Stimulated activated CD8-positive, alpha-beta memory T cell treated with anti-CD3 and anti-CD28 coated beads, Interleukin-12 subunit alpha, Interleukin-12 subunit beta, amount 100 ng/mL, for 24 hours (primary cell): ENCODE measurements at regions not wholly inside any gene's neighbourhood (a gene's known extent, or its start where the extent isn't known, plus 50 kb on each side); places are given as distances from the start of the nearest gene placed in this dataset.
"Not testable (repeated sequence)": the region's sequence is repeated elsewhere in the genome, so short reads cannot be mapped to it uniquely, and the experiment has no call there.

Experiments
- DNase-seq: peaks from one replicate; pipeline ENCODE4 v3.0.0-alpha.2; 2020; ENCODE audit errors: extremely low read depth

GRCh38 chr9:65454034-65454433, 169.0 kb upstream of the FOXD4L5 start:
- DNase-seq, result not testable (repeated sequence)

DNA sequence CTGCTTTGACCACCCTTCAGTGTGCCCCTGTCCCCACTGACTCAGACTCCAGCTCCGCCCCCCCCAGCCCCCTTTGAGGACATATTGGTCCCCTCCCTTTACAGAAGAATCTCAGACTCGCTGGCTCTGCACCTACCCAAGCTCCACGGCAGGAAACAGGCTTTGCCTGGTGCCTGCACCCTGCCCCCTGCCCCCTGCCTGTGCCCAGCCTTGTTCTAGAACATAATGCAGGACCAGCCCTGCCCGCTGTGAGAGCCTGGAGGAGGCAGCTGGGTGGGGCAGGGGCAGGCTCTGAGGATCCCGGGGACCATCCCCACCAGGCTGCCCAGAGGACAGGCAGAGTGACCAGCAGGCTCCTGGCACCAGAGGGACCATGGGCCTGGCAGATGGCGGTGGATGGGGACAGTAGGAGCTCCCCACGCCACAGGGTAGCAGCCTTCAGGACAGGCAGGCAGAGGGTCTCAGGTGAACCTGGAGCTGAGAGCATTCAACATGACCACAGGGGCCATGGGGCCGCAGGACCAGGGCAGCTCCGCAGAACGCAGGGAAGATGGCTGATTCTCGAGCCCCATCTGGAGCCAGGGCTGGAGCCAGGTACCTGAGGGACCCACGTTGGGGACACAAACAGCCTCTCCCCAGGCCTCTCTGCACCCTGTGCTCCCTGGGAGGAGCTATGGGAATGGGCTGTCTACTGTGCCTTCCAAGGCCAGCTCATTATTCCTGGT, 165.0 kb upstream of the FOXD4L5 start:
- DNase-seq, result not testable (repeated sequence)

DNA sequence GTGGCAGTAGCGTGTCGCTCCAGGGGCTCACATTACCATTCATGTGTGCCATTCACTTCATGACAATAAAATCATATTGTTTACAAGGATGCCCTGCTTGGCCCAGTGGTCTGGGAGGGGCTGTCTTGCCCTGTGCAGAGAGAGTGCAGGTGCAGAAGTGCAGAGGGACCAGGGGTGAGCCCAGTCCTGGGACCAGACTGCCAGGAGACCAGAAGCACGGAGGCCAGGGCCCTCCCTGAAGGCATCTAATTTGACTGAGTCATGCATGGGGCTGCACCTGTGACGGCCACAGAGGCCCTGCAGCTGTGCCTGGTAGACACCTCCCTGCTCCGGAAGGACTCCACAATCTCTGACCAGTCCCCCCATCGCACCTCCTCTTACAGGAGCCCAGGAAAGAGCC, 164.4 kb upstream of the FOXD4L5 start:
- DNase-seq, result no peak

DNA sequence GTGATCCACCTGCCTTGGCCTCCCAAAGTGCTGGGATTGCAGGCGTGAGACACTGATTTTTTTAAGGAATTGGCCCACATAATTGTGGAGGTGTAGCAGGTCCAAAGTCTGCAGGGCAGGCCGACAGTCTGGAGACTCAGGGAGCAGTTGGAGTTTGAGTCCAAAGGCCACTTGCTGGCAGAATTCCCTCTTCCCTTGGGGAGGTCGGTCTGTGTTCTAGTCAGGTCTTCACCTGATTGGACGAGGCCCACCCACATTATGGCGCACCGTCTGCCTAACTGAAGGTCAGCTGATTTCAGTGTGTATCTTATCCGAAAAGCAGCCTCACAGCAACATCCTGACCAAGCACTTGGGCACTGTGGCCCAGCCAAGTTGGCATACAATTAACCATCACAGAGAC, 162.1 kb upstream of the FOXD4L5 start:
- DNase-seq, result not testable (repeated sequence)

DNA sequence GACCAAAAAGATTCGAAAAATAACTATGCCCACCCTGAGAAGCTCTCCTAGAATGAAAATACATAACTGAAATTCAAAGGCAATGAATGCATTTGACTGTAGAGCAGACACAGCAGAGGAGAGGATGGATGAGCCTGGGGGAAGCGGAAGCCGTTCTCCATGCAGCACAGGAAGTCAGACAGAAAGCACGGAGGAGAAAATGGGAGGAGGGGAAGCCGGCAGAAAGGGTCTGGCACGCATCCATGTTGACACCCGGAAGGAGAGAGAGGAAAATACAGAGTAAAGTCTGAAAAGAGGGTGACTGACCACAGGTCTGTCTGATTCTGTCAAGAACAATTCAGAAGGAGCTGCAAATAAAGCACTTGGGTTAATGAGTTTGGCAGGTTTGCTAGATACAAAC, 161.0 kb upstream of the FOXD4L5 start:
- not testable (repeated sequence) for DNase-seq

DNA sequence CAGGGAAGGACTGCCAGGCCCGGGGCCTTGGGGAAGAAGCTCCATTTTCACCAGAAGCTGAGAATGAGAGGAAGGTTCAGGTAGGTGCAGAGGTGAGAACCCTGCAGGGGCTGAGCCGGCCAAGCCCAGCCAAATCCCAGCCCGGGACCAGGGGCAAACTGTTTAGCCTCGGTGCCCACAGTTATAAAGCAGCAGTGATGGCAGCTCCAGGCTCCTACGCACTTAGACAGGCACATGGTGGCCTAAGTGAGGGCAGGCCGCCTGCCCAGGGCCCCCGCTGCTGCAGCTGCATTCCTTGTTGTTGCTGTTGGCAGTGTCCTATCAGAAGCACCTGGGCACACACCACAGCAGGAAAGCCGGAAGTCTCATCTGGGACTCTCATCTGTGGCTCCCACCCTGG, 159.9 kb upstream of the FOXD4L5 start:
- DNase-seq, result no peak

GRCh38 chr9:65442116-65442515, 157.1 kb upstream of the FOXD4L5 start:
- not testable (repeated sequence) for DNase-seq

DNA sequence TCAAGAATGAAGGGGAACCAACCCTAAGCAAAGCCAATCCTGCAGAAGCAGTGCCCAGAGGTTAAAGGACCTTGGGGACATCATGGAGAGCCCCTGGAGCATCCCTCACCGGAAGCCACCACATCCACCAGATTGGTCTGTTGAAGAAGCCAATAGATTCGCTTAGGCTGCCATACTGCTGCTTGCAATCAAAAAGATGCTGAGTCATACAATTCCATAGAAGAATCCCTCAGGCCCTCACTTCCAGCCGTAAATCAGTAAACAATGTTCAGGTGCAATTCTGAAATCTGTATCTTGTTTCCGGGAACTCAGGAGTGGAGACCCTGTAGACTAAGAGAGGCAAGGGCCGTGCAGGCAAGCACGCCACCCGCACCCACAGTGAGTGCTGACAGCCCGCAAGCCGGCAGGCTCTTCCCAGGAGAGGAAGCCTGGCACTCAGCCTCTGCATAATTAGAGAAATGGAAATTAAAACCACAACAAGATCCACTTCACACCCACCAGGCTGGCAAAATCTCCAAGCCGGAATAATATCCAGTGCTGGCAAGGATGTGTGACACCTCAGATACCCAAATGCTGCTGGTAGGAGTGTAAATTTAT, 156.4 kb upstream of the FOXD4L5 start:
- not testable (repeated sequence) for DNase-seq

- no peak for DNase-seq
These were observed 152.7 kb upstream of the FOXD4L5 start for GRCh38 chr9:65437724-65438123.

DNA sequence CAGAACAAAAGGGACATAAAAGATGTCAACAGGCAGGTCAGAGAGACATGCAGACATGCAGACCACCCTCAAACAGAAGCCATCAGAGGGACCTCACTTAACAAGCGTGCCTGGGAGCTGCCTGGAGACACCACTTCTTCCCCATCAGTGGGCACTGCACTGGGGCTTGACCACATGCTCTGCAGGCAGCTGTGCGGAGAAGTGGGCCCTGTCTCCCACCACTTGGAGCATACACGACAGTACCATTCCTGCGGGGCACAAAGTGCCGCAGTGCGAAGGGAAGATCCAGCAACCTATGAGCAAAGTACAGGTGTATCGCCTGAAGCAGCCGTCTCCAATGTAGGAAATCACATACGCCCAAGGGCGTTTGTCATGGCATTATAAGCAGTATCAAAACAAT, 150.5 kb upstream of the FOXD4L5 start:
- DNase-seq, result no peak

GRCh38 chr9:65432722-65433323, 147.8 kb upstream of the FOXD4L5 start:
- DNase-seq, result no peak

GRCh38 chr9:65432051-65432450, 147.0 kb upstream of the FOXD4L5 start:
- DNase-seq, result no peak

DNA sequence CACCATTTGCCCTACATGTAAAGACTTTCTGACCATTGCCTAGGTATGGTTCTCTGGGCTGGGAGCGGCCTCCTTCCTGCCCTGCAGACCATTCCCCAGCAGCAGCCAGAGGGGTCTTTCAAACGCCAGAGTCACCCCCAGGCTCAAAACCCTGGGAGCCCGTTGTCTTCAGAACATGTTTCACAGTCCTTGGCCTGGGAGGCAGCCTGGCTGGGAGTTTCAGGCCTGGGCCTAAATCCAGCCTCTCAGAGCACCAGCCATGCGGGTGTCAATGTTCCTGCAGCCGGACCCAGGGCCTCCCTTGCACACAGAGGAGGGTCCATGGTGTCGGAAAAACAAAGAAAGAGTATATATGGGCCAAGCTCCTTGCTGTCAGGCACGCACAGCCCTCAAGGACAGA, 145.2 kb upstream of the FOXD4L5 start:
- no peak for DNase-seq

- not testable (repeated sequence) for DNase-seq
These were observed 142.4 kb upstream of the FOXD4L5 start for GRCh38 chr9:65427361-65427760.

GRCh38 chr9:65426813-65427212, 141.8 kb upstream of the FOXD4L5 start:
- not testable (repeated sequence) for DNase-seq

DNA sequence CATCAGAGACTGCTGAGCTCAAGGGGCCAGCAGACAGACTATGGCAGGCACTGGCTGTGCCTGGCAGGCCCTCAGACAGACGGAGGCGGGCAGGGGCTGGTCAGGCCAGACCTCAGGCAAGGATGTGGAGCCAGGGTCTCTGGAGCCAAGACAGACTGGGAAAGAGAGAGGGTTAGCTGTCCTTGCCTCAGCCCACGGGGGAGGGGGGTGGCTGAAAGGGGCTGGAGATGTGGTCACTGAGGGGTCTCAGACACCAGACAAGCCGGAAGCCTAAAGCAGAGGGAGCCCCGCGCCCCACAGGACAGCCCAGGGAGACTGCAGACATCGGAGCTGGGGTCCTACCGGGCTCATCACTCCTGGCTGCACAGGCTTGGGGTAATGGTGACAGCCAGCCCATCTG, 141.2 kb upstream of the FOXD4L5 start:
- no peak for DNase-seq

- not testable (repeated sequence) for DNase-seq
These were observed 140.2 kb upstream of the FOXD4L5 start for GRCh38 chr9:65425183-65425582.

GRCh38 chr9:65424437-65424984, 139.5 kb upstream of the FOXD4L5 start:
- DNase-seq, result not testable (repeated sequence)

DNA sequence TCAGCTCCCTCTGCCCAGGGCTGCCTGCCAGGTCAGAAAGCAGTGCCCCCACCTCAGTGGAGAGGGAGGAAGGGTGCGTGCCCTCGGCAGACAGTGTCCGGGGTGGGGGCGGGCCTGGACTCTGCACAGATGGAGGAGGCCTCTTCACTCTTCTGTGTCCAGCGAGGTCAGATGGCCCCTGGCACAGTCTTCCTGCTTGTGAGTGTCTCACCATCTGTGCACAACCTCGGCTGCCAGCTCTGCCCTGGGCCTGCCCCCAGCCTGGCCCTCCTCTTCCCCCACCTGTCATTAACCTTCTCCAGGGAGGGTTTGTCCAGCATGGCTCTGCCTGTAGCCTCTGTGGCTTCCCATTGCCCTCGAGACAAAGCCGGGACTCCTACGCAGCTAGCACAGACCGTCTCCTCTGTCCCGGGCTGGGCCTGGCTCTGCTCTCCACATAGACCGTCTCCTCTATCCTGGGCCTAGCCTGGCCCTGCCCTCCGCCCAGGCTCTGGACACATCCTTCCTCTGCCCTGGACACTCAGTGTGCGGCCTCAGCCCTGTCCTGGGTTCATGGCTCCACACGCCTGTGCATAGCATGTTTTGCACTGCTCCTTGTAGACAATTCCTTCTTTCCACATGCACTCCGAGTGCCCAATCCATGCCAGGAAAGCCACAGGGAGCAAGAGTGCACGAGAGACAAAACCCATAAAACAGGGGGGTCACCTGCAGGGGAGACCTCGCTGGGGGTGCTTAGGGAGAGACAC, 138.9 kb upstream of the FOXD4L5 start:
- not testable (repeated sequence) for DNase-seq

DNA sequence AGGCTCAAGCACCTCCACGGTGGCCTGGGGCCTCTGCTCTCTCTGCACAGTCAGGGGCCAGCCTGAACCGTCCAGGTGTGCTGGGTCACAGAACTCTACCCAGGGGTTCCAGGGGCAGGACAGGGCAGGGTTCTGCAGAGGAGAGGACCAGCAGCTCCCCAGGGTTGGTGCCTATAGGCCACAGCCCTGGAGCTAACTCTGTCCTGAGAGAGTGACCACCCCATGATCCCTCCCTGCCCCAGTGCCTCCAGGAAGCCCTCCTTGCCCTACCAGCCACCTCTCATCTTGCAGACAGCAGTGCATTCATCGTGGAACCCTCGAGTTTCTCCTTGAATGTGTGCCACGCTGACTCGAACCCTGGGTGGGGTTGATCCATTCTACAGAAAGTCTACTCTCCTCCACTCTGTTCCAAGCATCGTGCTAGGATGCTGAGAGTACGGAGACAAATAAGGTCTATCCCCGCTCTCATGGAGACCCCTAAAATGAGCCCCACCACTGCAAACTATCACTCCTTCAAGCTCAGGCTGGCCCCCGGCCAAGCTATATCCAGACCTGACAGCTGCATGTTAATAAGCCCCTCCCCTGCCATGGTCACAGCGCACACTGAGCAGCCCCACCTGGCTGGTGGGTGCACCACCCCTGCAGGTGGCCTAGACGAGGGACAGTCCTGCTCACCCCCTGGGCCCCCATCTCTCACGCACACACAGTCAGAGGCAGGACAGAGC, 138.1 kb upstream of the FOXD4L5 start:
- DNase-seq, result not testable (repeated sequence)

- DNase-seq, result not testable (repeated sequence)
These were observed 136.5 kb upstream of the FOXD4L5 start for GRCh38 chr9:65421486-65421885.
